ENCODE measurements at regions not wholly inside any gene's neighbourhood (a gene's known extent, or its start where the extent isn't known, plus 50 kb on each side); places are given as distances from the start of the nearest gene placed in this dataset.

GRCh38 chr12:115670869-115671268, 606.6 kb downstream of the MED13L start:
- TF ChIP-seq, protein P1, sequence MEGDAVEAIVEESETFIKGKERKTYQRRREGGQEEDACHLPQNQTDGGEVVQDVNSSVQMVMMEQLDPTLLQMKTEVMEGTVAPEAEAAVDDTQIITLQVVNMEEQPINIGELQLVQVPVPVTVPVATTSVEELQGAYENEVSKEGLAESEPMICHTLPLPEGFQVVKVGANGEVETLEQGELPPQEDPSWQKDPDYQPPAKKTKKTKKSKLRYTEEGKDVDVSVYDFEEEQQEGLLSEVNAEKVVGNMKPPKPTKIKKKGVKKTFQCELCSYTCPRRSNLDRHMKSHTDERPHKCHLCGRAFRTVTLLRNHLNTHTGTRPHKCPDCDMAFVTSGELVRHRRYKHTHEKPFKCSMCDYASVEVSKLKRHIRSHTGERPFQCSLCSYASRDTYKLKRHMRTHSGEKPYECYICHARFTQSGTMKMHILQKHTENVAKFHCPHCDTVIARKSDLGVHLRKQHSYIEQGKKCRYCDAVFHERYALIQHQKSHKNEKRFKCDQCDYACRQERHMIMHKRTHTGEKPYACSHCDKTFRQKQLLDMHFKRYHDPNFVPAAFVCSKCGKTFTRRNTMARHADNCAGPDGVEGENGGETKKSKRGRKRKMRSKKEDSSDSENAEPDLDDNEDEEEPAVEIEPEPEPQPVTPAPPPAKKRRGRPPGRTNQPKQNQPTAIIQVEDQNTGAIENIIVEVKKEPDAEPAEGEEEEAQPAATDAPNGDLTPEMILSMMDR (IDR thresholded peaks at IDR 0.05) = no peak
- TF ChIP-seq POLR2A (IDR thresholded peaks at IDR 0.05) = no peak

Measured in lower leg skin (tissue), 3 donors.